H1 (cell line): ENCODE measurements at regions not wholly inside any gene's neighbourhood (a gene's known extent, or its start where the extent isn't known, plus 50 kb on each side); places are given as distances from the start of the nearest gene placed in this dataset.

Experiments used
- ATF3 ChIP-seq: IDR thresholded peaks from 2 replicates; pipeline ENCODE4 v1.6.1; 2011; ENCODE audit warnings: low read depth, mild to moderate bottlenecking, low read length; ENCODE audit not compliant: insufficient read depth
- CTCF ChIP-seq, 3 experiments: IDR thresholded peaks; 1 replicate in 2 of 3; 2 replicates in 1 of 3; pipeline versions ENCODE4 v1.5.1 to v1.6.1; 2011; ENCODE audit warnings: low read length in 3 of 3, mild to moderate bottlenecking in 3 of 3, inconsistent platforms in 2 of 3, low read depth in 1 of 3, moderate library complexity in 1 of 3; ENCODE audit not compliant: insufficient read depth in 1 of 3; ENCODE audit errors: control extremely low read depth in 1 of 3
- EP300 ChIP-seq, 2 experiments: IDR thresholded peaks; 1 replicate in 1 of 2; 2 replicates in 1 of 2; pipeline ENCODE4 v1.6.1; 2011 to 2012; ENCODE audit warnings: low read depth in 2 of 2, low read length in 2 of 2, mild to moderate bottlenecking in 2 of 2, borderline replicate concordance in 1 of 2, inconsistent platforms in 1 of 2, moderate library complexity in 1 of 2
- POLR2AphosphoS5 ChIP-seq: IDR thresholded peaks from 2 replicates; pipeline ENCODE4 v1.6.1; 2011; ENCODE audit warnings: low read depth, low read length
- RFX5 ChIP-seq: IDR thresholded peaks from 2 replicates; pipeline ENCODE4 v1.6.1; 2011; ENCODE audit warnings: low read depth, low read length, improper control_type of control experiment, borderline replicate concordance
- SIRT6 ChIP-seq: IDR thresholded peaks from one replicate; pipeline ENCODE4 v1.7.1; 2012; ENCODE audit warnings: low read length, inconsistent platforms
- TAF1 ChIP-seq: IDR thresholded peaks from 2 replicates; pipeline ENCODE4 v1.6.1; 2011; ENCODE audit warnings: mild to moderate bottlenecking, low read depth, low read length

GRCh38 chr4:94032754-94033153, 174.9 kb upstream of the SMARCAD1 start:
- TF ChIP-seq CTCF (IDR thresholded peaks at IDR 0.05; ENCODE audit: control extremely low read depth in 1 of 3, insufficient read depth in 1 of 3, low read depth in 1 of 3, low read length in 3 of 3): no peak
- no peak for TF ChIP-seq EP300 (IDR thresholded peaks at IDR 0.05; ENCODE audit: borderline replicate concordance in 1 of 2, low read depth in 2 of 2, low read length in 2 of 2)
- TF ChIP-seq POLR2AphosphoS5: no peak
- TF ChIP-seq RFX5: no peak
- TF ChIP-seq SIRT6: no peak
- TF ChIP-seq ATF3: no peak
- TF ChIP-seq TAF1: no peak
